ENCODE measurements at regions not wholly inside any gene's neighbourhood (a gene's known extent, or its start where the extent isn't known, plus 50 kb on each side); places are given as distances from the start of the nearest gene placed in this dataset.

- no peaks in the 10 kb centered on the region for H3K36me3 Mint-ChIP-seq
- WGBS (ENCODE audit: insufficient coverage) = 98% methylated on average over 9 of the region's 9 CpGs
- H3K4me1 Mint-ChIP-seq = no peaks in the 10 kb centered on the region
- H3K27me3 Mint-ChIP-seq (ENCODE audit: low read depth in 2 of 2) = no peaks in the 10 kb centered on the region
- no peaks in the 10 kb centered on the region for H3K36me3 ChIP-seq (ENCODE audit: control insufficient read depth, insufficient read depth, low read length)
- no peaks in the 10 kb centered on the region for H3K9me3 Mint-ChIP-seq
- no peak overlapping the region for H3K27ac ChIP-seq (ENCODE audit: low read length)
- no peak for TF ChIP-seq CTCF (IDR thresholded peaks at IDR 0.05)
- no peaks in the 10 kb centered on the region for H3K4me1 ChIP-seq (ENCODE audit: control insufficient read depth, insufficient read depth, low read length)
- H3K4me3 Mint-ChIP-seq = no peak overlapping the region
- no peaks in the 10 kb centered on the region for H3K9me3 ChIP-seq (ENCODE audit: control insufficient read depth, insufficient read depth, low read length)
- DNase-seq = no peak
- intact Hi-C loops (cut with micrococcal nuclease) = no loop called here
- H3K27ac Mint-ChIP-seq = no peak overlapping the region
- no peaks in the 10 kb centered on the region for H3K27me3 ChIP-seq (ENCODE audit: control insufficient read depth, insufficient read depth, low read length)
- no peak overlapping the region for H3K4me3 ChIP-seq (ENCODE audit: low read length)
- no peak for ATAC-seq
These were observed 239.0 kb downstream of the EIPR1 start for GRCh38 chr2:3138621-3139020.

DNA sequence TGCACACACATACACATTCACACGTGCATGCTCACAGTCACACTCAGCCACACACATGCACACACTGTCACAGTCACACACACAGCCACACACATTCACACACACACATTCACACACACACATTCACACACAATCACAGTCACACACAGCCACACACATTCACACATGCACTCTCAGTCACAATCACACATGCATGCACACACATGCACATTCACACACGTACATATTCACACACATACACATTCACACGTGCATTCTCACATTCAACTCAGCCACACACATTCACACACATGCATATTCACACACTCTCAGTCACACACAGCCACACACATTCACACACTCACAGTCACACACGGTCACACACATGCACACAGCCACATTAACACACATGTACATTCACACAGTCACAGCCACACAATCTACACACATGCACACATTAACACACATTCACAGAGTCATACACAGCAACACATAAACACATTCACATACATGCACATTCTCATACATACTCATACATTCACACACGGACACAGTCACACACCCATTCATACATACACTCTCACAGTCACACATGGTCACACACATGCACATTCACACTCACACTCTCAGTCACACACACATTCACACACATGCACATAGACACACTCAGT is 239.8 kb downstream of the EIPR1 start:
- Mint-ChIP-seq H3K27me3 (ENCODE audit: low read depth in 2 of 2) (no peaks in the 10 kb centered on the region), H3K9me3 (no peaks in the 10 kb centered on the region), H3K27ac (no peak overlapping the region), H3K36me3 (no peaks in the 10 kb centered on the region), H3K4me1 (no peaks in the 10 kb centered on the region), H3K4me3 (no peak overlapping the region)
- no peaks in the 10 kb centered on the region for H3K27me3 ChIP-seq (ENCODE audit: control insufficient read depth, insufficient read depth, low read length)
- H3K27ac ChIP-seq (ENCODE audit: low read length) = no peak overlapping the region
- no peak for TF ChIP-seq CTCF (IDR thresholded peaks at IDR 0.05)
- H3K36me3 ChIP-seq (ENCODE audit: control insufficient read depth, insufficient read depth, low read length) = no peaks in the 10 kb centered on the region
- H3K9me3 ChIP-seq (ENCODE audit: control insufficient read depth, insufficient read depth, low read length) = no peaks in the 10 kb centered on the region
- DNase-seq (no peak), ATAC-seq (no peak)
- no peaks in the 10 kb centered on the region for H3K4me1 ChIP-seq (ENCODE audit: control insufficient read depth, insufficient read depth, low read length)
- H3K4me3 ChIP-seq (ENCODE audit: low read length) = no peak overlapping the region
- 91% methylated on average over 5 of the region's 5 CpGs for WGBS (ENCODE audit: insufficient coverage)
- intact Hi-C loops (cut with micrococcal nuclease) = no loop called here

- H3K9me3 Mint-ChIP-seq = no peaks in the 10 kb centered on the region
- H3K4me1 Mint-ChIP-seq = no peaks in the 10 kb centered on the region
- H3K4me3 Mint-ChIP-seq = no peak overlapping the region
- no peak overlapping the region for H3K27ac Mint-ChIP-seq
- DNase-seq (no peak), ATAC-seq (no peak)
- TF ChIP-seq CTCF (IDR thresholded peaks at IDR 0.05) = no peak
- H3K4me1 ChIP-seq (ENCODE audit: control insufficient read depth, insufficient read depth, low read length) = no peaks in the 10 kb centered on the region
- no peaks in the 10 kb centered on the region for H3K9me3 ChIP-seq (ENCODE audit: control insufficient read depth, insufficient read depth, low read length)
- no peak overlapping the region for H3K27ac ChIP-seq (ENCODE audit: low read length)
- H3K36me3 Mint-ChIP-seq = no peaks in the 10 kb centered on the region
- no peaks in the 10 kb centered on the region for H3K36me3 ChIP-seq (ENCODE audit: control insufficient read depth, insufficient read depth, low read length)
- intact Hi-C loops (cut with micrococcal nuclease) = no loop called here
- H3K27me3 ChIP-seq (ENCODE audit: control insufficient read depth, insufficient read depth, low read length) = no peaks in the 10 kb centered on the region
- peaks cover 0 to 4% of the 10 kb centered on the region in 2 donors for H3K27me3 Mint-ChIP-seq (ENCODE audit: low read depth in 2 of 2)
- no peak overlapping the region for H3K4me3 ChIP-seq (ENCODE audit: low read length)
- WGBS (ENCODE audit: insufficient coverage) = 89% methylated on average over 5 of the region's 5 CpGs
These were observed 241.9 kb downstream of the EIPR1 start for GRCh38 chr2:3135676-3136075.

GRCh38 chr2:3134026-3134571 is 243.5 kb downstream of the EIPR1 start:
- Mint-ChIP-seq H3K27ac (no peak overlapping the region), H3K9me3 (no peaks in the 10 kb centered on the region), H3K27me3 (ENCODE audit: low read depth in 2 of 2) (peaks cover 0 to 8% of the 10 kb centered on the region in 2 donors), H3K4me3 (no peak overlapping the region), H3K4me1 (no peaks in the 10 kb centered on the region), H3K36me3 (no peaks in the 10 kb centered on the region)
- Histone ChIP-seq H3K4me1 (ENCODE audit: control insufficient read depth, insufficient read depth, low read length) (no peaks in the 10 kb centered on the region), H3K4me3 (ENCODE audit: low read length) (no peak overlapping the region), H3K36me3 (ENCODE audit: control insufficient read depth, insufficient read depth, low read length) (no peaks in the 10 kb centered on the region), H3K9me3 (ENCODE audit: control insufficient read depth, insufficient read depth, low read length) (no peaks in the 10 kb centered on the region), H3K27ac (ENCODE audit: low read length) (no peak overlapping the region), H3K27me3 (ENCODE audit: control insufficient read depth, insufficient read depth, low read length) (no peaks in the 10 kb centered on the region)
- ATAC-seq (no peak), DNase-seq (no peak)
- intact Hi-C loops (cut with micrococcal nuclease) = no loop called here
- TF ChIP-seq CTCF (IDR thresholded peaks at IDR 0.05) = no peak
- WGBS (ENCODE audit: insufficient coverage) = 95% methylated on average over 14 of the region's 14 CpGs
